Activated naive CD8-positive, alpha-beta T cell treated with anti-CD3 and anti-CD28 coated beads for 36 hours (primary cell): ENCODE measurements at regions not wholly inside any gene's neighbourhood (a gene's known extent, or its start where the extent isn't known, plus 50 kb on each side); places are given as distances from the start of the nearest gene placed in this dataset.

Experiments
- DNase-seq: peaks from one replicate; pipeline ENCODE4 v3.0.0; 2021
- H3K27ac Mint-ChIP-seq: one replicate; pipeline ENCODE4 v1.8.0; 2022; ENCODE audit warnings: mild to moderate bottlenecking, moderate library complexity, mixed read lengths
- H3K27me3 Mint-ChIP-seq: one replicate; pipeline ENCODE4 v1.8.0; 2022; ENCODE audit warnings: mild to moderate bottlenecking, mixed read lengths
- H3K36me3 Mint-ChIP-seq: one replicate; pipeline ENCODE4 v1.8.0; 2021; ENCODE audit warnings: mild to moderate bottlenecking, mixed read lengths
- H3K4me1 Mint-ChIP-seq: one replicate; pipeline ENCODE4 v1.8.0; 2021; ENCODE audit warnings: mixed read lengths
- H3K4me3 Mint-ChIP-seq: one replicate; pipeline ENCODE4 v1.8.0; 2022; ENCODE audit warnings: mild to moderate bottlenecking, moderate library complexity, mixed read lengths
- H3K9me3 Mint-ChIP-seq: one replicate; pipeline ENCODE4 v1.8.0; 2022; ENCODE audit warnings: mixed read lengths

- Mint-ChIP-seq H3K27me3 (peaks cover 9% of the 10 kb centered on the region), H3K9me3 (no peaks in the 10 kb centered on the region), H3K4me1 (no peaks in the 10 kb centered on the region), H3K27ac (no peak overlapping the region), H3K36me3 (no peaks in the 10 kb centered on the region), H3K4me3 (no peak overlapping the region)
- no peak for DNase-seq
These were observed 90.6 kb upstream of the GADL1 start for GRCh38 chr3:30984855-30985749.

- H3K27me3 Mint-ChIP-seq = peaks cover 9% of the 10 kb centered on the region
- DNase-seq = no peak
- no peaks in the 10 kb centered on the region for H3K9me3 Mint-ChIP-seq
- no peak overlapping the region for H3K4me3 Mint-ChIP-seq
- no peak overlapping the region for H3K27ac Mint-ChIP-seq
- no peaks in the 10 kb centered on the region for H3K36me3 Mint-ChIP-seq
- H3K4me1 Mint-ChIP-seq = no peaks in the 10 kb centered on the region
These were observed 92.1 kb upstream of the GADL1 start for GRCh38 chr3:30986551-30986950.

GRCh38 chr3:30988769-30989168 lies 94.3 kb upstream of the GADL1 start:
- no peak for DNase-seq
- peaks cover 9% of the 10 kb centered on the region for H3K27me3 Mint-ChIP-seq
- H3K27ac Mint-ChIP-seq = no peak overlapping the region
- H3K4me1 Mint-ChIP-seq = no peaks in the 10 kb centered on the region
- no peak overlapping the region for H3K4me3 Mint-ChIP-seq
- peaks cover 1% of the 10 kb centered on the region for H3K9me3 Mint-ChIP-seq
- H3K36me3 Mint-ChIP-seq = no peaks in the 10 kb centered on the region

DNA sequence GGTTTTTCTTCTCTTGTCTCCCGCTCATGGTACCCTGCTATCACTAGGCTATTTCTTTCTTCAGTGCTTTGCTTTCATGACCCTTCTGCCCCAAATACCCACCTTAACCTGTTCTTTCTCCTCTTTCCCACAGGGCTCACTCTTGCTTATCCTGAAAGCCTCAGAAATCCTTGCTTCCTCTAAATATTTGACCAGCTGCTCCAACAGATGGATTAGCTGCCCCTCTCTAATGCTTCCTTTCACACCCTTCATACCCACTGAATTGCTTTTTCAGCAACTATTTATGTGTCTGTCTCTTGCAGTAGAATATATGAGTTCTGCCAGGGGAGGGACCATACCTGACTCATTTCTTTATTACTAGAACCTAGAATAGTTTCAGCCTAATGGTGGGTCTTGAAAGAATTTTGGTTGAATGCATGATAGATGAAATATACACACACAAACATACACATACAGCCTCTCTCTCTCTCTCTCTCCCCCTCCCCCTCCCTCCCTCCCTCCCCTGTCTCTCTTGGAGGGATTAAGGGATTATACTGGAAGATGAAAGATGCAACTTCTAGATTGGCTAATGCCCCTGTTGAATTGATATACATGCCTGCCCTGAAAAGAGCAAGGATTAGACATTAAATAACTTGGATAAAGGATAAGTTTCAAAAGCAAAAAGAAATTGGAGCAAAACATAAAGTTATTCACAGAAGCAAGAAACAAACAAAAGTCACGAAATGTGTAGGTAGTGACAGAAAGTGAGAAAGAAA lies 95.0 kb upstream of the GADL1 start:
- H3K27ac Mint-ChIP-seq = no peak overlapping the region
- H3K36me3 Mint-ChIP-seq = no peaks in the 10 kb centered on the region
- peaks cover 6% of the 10 kb centered on the region for H3K27me3 Mint-ChIP-seq
- peaks cover 1% of the 10 kb centered on the region for H3K9me3 Mint-ChIP-seq
- H3K4me1 Mint-ChIP-seq = no peaks in the 10 kb centered on the region
- no peak for DNase-seq
- H3K4me3 Mint-ChIP-seq = no peak overlapping the region

- no peak for DNase-seq
- no peak overlapping the region for H3K27ac Mint-ChIP-seq
- peaks cover 1% of the 10 kb centered on the region for H3K9me3 Mint-ChIP-seq
- H3K4me3 Mint-ChIP-seq = no peak overlapping the region
- no peaks in the 10 kb centered on the region for H3K36me3 Mint-ChIP-seq
- H3K27me3 Mint-ChIP-seq = no peaks in the 10 kb centered on the region
- H3K4me1 Mint-ChIP-seq = no peaks in the 10 kb centered on the region
These were observed 102.0 kb upstream of the GADL1 start for GRCh38 chr3:30996467-30996866.

GRCh38 chr3:31002730-31003129 lies 108.3 kb upstream of the GADL1 start:
- Mint-ChIP-seq H3K9me3 (peaks cover 1% of the 10 kb centered on the region), H3K4me1 (no peaks in the 10 kb centered on the region), H3K36me3 (no peaks in the 10 kb centered on the region)

GRCh38 chr3:31004025-31004678 lies 109.7 kb upstream of the GADL1 start:
- no peak for DNase-seq

More at GRCh38 chr3:31002730-31003129, 108.3 kb upstream of the GADL1 start:
- no peak for DNase-seq
- no peaks in the 10 kb centered on the region for H3K27me3 Mint-ChIP-seq
- H3K4me3 Mint-ChIP-seq = no peak overlapping the region
- no peak overlapping the region for H3K27ac Mint-ChIP-seq

DNA sequence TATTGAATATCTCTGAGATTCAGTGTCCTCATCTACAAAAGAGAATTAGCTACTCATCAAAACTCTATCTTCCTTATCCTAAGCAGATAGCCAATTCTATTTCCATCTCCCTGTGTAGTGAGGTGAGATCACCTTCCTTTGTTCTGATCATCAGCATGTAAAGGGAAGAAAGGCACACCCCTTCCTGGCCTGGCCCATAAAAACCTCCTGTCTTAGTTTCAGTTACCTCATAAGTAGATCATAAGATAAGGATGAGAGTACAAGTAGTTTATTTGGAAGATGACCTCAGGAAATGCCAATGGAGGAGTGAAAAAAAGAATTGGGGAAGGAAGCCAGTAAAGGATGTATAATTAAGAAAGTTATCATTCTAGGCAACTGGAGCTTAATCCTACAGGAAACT lies 114.5 kb upstream of the GADL1 start:
- DNase-seq = no peak
- H3K4me3 Mint-ChIP-seq = no peak overlapping the region
- H3K27me3 Mint-ChIP-seq = no peaks in the 10 kb centered on the region
- peaks cover 1% of the 10 kb centered on the region for H3K9me3 Mint-ChIP-seq
- no peaks in the 10 kb centered on the region for H3K36me3 Mint-ChIP-seq
- H3K4me1 Mint-ChIP-seq = no peaks in the 10 kb centered on the region
- no peak overlapping the region for H3K27ac Mint-ChIP-seq

More at GRCh38 chr3:31004025-31004678, 109.7 kb upstream of the GADL1 start:
- H3K4me3 Mint-ChIP-seq = no peak overlapping the region
- peaks cover 1% of the 10 kb centered on the region for H3K9me3 Mint-ChIP-seq
- H3K4me1 Mint-ChIP-seq = no peaks in the 10 kb centered on the region
- H3K27me3 Mint-ChIP-seq = no peaks in the 10 kb centered on the region
- H3K27ac Mint-ChIP-seq = no peak overlapping the region
- H3K36me3 Mint-ChIP-seq = no peaks in the 10 kb centered on the region

GRCh38 chr3:31009881-31010280 lies 115.4 kb upstream of the GADL1 start:
- Mint-ChIP-seq H3K9me3 (peaks cover 1% of the 10 kb centered on the region), H3K4me1 (no peaks in the 10 kb centered on the region), H3K27me3 (no peaks in the 10 kb centered on the region), H3K36me3 (no peaks in the 10 kb centered on the region), H3K4me3 (no peak overlapping the region), H3K27ac (no peak overlapping the region)
- no peak for DNase-seq

- no peak for DNase-seq
- H3K9me3 Mint-ChIP-seq = peaks cover 1% of the 10 kb centered on the region
- H3K4me1 Mint-ChIP-seq = no peaks in the 10 kb centered on the region
- H3K27ac Mint-ChIP-seq = no peak overlapping the region
- H3K27me3 Mint-ChIP-seq = no peaks in the 10 kb centered on the region
- H3K4me3 Mint-ChIP-seq = no peak overlapping the region
- H3K36me3 Mint-ChIP-seq = no peaks in the 10 kb centered on the region
These were observed 116.0 kb upstream of the GADL1 start for GRCh38 chr3:31010491-31010890.

- Mint-ChIP-seq H3K4me1 (no peaks in the 10 kb centered on the region), H3K36me3 (no peaks in the 10 kb centered on the region), H3K9me3 (peaks cover 1% of the 10 kb centered on the region), H3K4me3 (no peak overlapping the region), H3K27ac (no peak overlapping the region), H3K27me3 (no peaks in the 10 kb centered on the region)
- DNase-seq = no peak
These were observed 116.9 kb upstream of the GADL1 start for GRCh38 chr3:31011380-31011779.

GRCh38 chr3:31013090-31013489 lies 118.6 kb upstream of the GADL1 start:
- no peak overlapping the region for H3K27ac Mint-ChIP-seq
- no peaks in the 10 kb centered on the region for H3K36me3 Mint-ChIP-seq
- no peaks in the 10 kb centered on the region for H3K27me3 Mint-ChIP-seq
- no peak overlapping the region for H3K4me3 Mint-ChIP-seq
- H3K4me1 Mint-ChIP-seq = no peaks in the 10 kb centered on the region
- no peak for DNase-seq
- H3K9me3 Mint-ChIP-seq = peaks cover 1% of the 10 kb centered on the region

- Mint-ChIP-seq H3K9me3 (peaks cover 1% of the 10 kb centered on the region), H3K27me3 (no peaks in the 10 kb centered on the region), H3K4me3 (no peak overlapping the region), H3K4me1 (no peaks in the 10 kb centered on the region), H3K27ac (no peak overlapping the region), H3K36me3 (no peaks in the 10 kb centered on the region)
- DNase-seq = no peak
These were observed 119.4 kb upstream of the GADL1 start for GRCh38 chr3:31013843-31014242.

DNA sequence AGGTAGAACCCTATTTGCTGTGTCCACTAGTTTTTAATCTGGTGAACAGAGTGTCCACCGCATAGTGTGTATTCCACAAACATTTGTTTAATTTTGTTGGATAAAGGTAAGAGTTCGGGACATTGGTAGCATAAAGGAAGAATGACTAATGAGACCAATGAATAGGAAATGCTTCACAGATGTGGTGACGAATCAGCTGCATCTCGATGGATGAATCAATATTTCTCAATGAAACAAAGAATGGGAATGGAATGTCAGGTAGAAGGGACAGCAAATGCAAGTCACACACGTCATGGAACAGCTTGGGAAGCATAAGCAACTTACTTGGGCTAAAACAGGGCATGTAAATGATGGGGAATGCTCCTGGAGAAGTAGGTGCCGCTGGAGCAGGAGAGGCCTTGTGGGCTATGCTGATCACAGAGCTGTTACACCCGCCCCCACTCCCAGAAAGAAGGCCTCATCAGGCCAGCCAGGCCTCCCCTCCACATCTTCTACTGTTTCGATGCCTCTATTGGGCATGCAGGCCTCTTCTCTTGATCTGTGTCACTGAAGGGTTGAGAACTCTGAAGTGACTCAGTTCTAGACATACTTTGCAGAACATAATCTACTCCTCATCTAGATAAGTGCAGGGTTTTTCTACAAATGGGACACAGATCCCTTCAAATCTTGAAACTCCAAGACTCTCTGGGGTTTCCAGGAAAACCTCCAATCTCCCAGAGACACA lies 120.0 kb upstream of the GADL1 start:
- no peak for DNase-seq
- H3K9me3 Mint-ChIP-seq = peaks cover 1% of the 10 kb centered on the region
- no peaks in the 10 kb centered on the region for H3K36me3 Mint-ChIP-seq
- H3K4me3 Mint-ChIP-seq = no peak overlapping the region
- H3K27me3 Mint-ChIP-seq = no peaks in the 10 kb centered on the region
- H3K4me1 Mint-ChIP-seq = no peaks in the 10 kb centered on the region
- H3K27ac Mint-ChIP-seq = no peak overlapping the region

GRCh38 chr3:31016196-31016595 lies 121.7 kb upstream of the GADL1 start:
- DNase-seq = no peak
- Mint-ChIP-seq H3K27ac (no peak overlapping the region), H3K4me3 (no peak overlapping the region), H3K4me1 (no peaks in the 10 kb centered on the region), H3K27me3 (no peaks in the 10 kb centered on the region), H3K36me3 (no peaks in the 10 kb centered on the region), H3K9me3 (peaks cover 1% of the 10 kb centered on the region)
